Astrocyte (in vitro differentiated cells and primary cell): ENCODE measurements at regions not wholly inside any gene's neighbourhood (a gene's known extent, or its start where the extent isn't known, plus 50 kb on each side); places are given as distances from the start of the nearest gene placed in this dataset.

Experiments
- DNase-seq: peaks from one replicate; pipeline ENCODE4 v3.0.0-alpha.2; 2010; ENCODE audit warnings: low read depth
- FAIRE-seq: peaks from 2 replicates; lab custom pipeline; 2011; peaks lifted over from hg19 to GRCh38; lab: Jason Lieb, UNC
- H2AFZ ChIP-seq: 2 replicates; pipeline ENCODE4 v1.6.0; 2012; ENCODE audit warnings: low read depth, low read length, inconsistent platforms
- H3K27ac ChIP-seq: 2 replicates; pipeline ENCODE4 v1.5.1; 2011; ENCODE audit warnings: low read depth, low read length, inconsistent platforms
- H3K27me3 ChIP-seq: 2 replicates; pipeline ENCODE4 v1.6.0; 2011; ENCODE audit warnings: low read length, inconsistent platforms; ENCODE audit not compliant: insufficient read depth
- H3K36me3 ChIP-seq: 2 replicates; pipeline ENCODE4 v1.5.1; 2011; ENCODE audit warnings: low read length, inconsistent platforms; ENCODE audit not compliant: insufficient read depth
- H3K4me1 ChIP-seq: 2 replicates; pipeline ENCODE4 v1.5.1; 2011; ENCODE audit warnings: low read length, inconsistent platforms; ENCODE audit not compliant: insufficient read depth
- H3K4me2 ChIP-seq: 2 replicates; pipeline ENCODE4 v1.6.0; 2012; ENCODE audit warnings: low read length, inconsistent platforms
- H3K4me3 ChIP-seq: 2 replicates; pipeline ENCODE4 v1.5.1; 2011; ENCODE audit warnings: low read depth, mild to moderate bottlenecking, low read length, inconsistent platforms; ENCODE audit not compliant: insufficient read depth
- H3K79me2 ChIP-seq: 2 replicates; pipeline ENCODE4 v1.6.0; 2012; ENCODE audit warnings: mild to moderate bottlenecking, low read length, inconsistent platforms; ENCODE audit not compliant: insufficient read depth
- H3K9ac ChIP-seq: 2 replicates; pipeline ENCODE4 v1.6.0; 2012; ENCODE audit warnings: mild to moderate bottlenecking, low read length, inconsistent platforms
- H3K9me3 ChIP-seq: 2 replicates; pipeline ENCODE4 v1.5.1; 2012; ENCODE audit warnings: low read depth, mild to moderate bottlenecking, low read length, inconsistent platforms; ENCODE audit not compliant: insufficient read depth
- H4K20me1 ChIP-seq: 2 replicates; pipeline ENCODE4 v1.6.0; 2012; ENCODE audit warnings: low read length, inconsistent platforms; ENCODE audit not compliant: insufficient read depth
- H3K27ac Mint-ChIP-seq: one replicate; pipeline ENCODE4 v1.8.0; 2021; ENCODE audit warnings: mild to moderate bottlenecking, mixed read lengths; ENCODE audit not compliant: unreplicated experiment
- H3K27me3 Mint-ChIP-seq: one replicate; pipeline ENCODE4 v1.8.0; 2021; ENCODE audit warnings: low read depth, mixed read lengths; ENCODE audit not compliant: unreplicated experiment
- H3K36me3 Mint-ChIP-seq: one replicate; pipeline ENCODE4 v1.8.0; 2021; ENCODE audit warnings: low read depth, mixed read lengths; ENCODE audit not compliant: unreplicated experiment
- H3K4me1 Mint-ChIP-seq: one replicate; pipeline ENCODE4 v1.8.0; 2021; ENCODE audit warnings: low read depth, mixed read lengths; ENCODE audit not compliant: unreplicated experiment
- H3K4me3 Mint-ChIP-seq: one replicate; pipeline ENCODE4 v1.8.0; 2021; ENCODE audit warnings: mild to moderate bottlenecking, moderate library complexity, mixed read lengths; ENCODE audit not compliant: unreplicated experiment
- H3K9me3 Mint-ChIP-seq: one replicate; pipeline ENCODE4 v1.8.0; 2021; ENCODE audit warnings: mild to moderate bottlenecking, mixed read lengths; ENCODE audit not compliant: unreplicated experiment
- CTCF ChIP-seq: IDR thresholded peaks from 2 replicates; pipeline ENCODE4 v1.5.1; 2011; ENCODE audit warnings: low read depth, mild to moderate bottlenecking, inconsistent platforms, low read length, moderate library complexity; ENCODE audit not compliant: insufficient read depth
- EZH2 ChIP-seq: IDR thresholded peaks from 2 replicates; pipeline ENCODE4 v1.6.1; 2012; ENCODE audit warnings: mild to moderate bottlenecking, low read length, inconsistent platforms; ENCODE audit not compliant: insufficient read depth

- Histone ChIP-seq H2AFZ (no peak overlapping the region), H4K20me1 (no peaks in the 10 kb centered on the region), H3K9me3 (no peaks in the 10 kb centered on the region), H3K79me2 (no peaks in the 10 kb centered on the region), H3K27ac (no peak overlapping the region), H3K4me2 (no peak overlapping the region), H3K4me1 (no peaks in the 10 kb centered on the region), H3K4me3 (no peak overlapping the region), H3K27me3 (no peaks in the 10 kb centered on the region), H3K9ac (no peak overlapping the region), H3K36me3 (no peaks in the 10 kb centered on the region)
- TF ChIP-seq EZH2 (no peak), CTCF (no peak)
- no peak overlapping the region for H3K4me3 Mint-ChIP-seq
- H3K9me3 Mint-ChIP-seq = no peaks in the 10 kb centered on the region
- FAIRE-seq (no peak), DNase-seq (no peak)
- H3K27ac Mint-ChIP-seq = no peak overlapping the region
- no peaks in the 10 kb centered on the region for H3K4me1 Mint-ChIP-seq
- no peaks in the 10 kb centered on the region for H3K27me3 Mint-ChIP-seq
- H3K36me3 Mint-ChIP-seq = no peaks in the 10 kb centered on the region
Observed at GRCh38 chrX:116749943-116750342, 287.2 kb upstream of the CT83 start.

GRCh38 chrX:116732214-116732613, 269.4 kb upstream of the CT83 start:
- FAIRE-seq = no peak
- H3K27ac Mint-ChIP-seq = no peak overlapping the region

More at GRCh38 chrX:116732214-116732613, 269.4 kb upstream of the CT83 start:
- Mint-ChIP-seq H3K36me3 (no peaks in the 10 kb centered on the region), H3K27me3 (no peaks in the 10 kb centered on the region), H3K9me3 (no peaks in the 10 kb centered on the region), H3K4me3 (no peak overlapping the region), H3K4me1 (no peaks in the 10 kb centered on the region)
- TF ChIP-seq EZH2 = no peak
- TF ChIP-seq CTCF = no peak
- H4K20me1 ChIP-seq = no peaks in the 10 kb centered on the region
- no peak overlapping the region for H3K27ac ChIP-seq
- no peaks in the 10 kb centered on the region for H3K4me1 ChIP-seq
- no peaks in the 10 kb centered on the region for H3K36me3 ChIP-seq
- no peak overlapping the region for H3K9ac ChIP-seq
- H3K9me3 ChIP-seq = no peaks in the 10 kb centered on the region
- no peak for DNase-seq
- H3K4me2 ChIP-seq = no peak overlapping the region
- no peak overlapping the region for H3K4me3 ChIP-seq
- no peaks in the 10 kb centered on the region for H3K79me2 ChIP-seq
- H2AFZ ChIP-seq = no peak overlapping the region
- no peaks in the 10 kb centered on the region for H3K27me3 ChIP-seq
